ENCODE measurements at regions not wholly inside any gene's neighbourhood (a gene's known extent, or its start where the extent isn't known, plus 50 kb on each side); places are given as distances from the start of the nearest gene placed in this dataset.
"Not testable (repeated sequence)": the region's sequence is repeated elsewhere in the genome, so short reads cannot be mapped to it uniquely, and the experiment has no call there.

DNA sequence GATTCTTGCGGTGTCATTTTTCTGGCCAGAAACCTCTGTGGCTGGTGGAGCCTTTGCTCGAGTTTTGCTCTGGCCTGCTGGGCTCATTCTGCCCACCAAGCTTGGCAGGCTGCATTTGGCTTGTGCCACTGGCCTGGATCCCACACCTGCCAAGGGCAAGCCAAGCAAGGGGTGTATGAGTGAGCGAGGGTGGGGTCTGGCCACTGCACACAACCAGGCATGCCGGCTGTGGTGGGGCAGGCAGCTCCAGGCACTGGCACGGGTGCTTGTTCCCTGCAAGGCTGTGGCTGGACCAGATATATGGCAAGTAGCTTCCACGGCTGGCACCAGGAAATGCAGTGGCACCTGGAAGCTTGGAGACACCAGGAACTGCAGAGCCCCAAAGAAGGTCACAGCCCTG lies 68.6 kb upstream of the PPP3CA start:
- no peak for DNase-seq

DNA sequence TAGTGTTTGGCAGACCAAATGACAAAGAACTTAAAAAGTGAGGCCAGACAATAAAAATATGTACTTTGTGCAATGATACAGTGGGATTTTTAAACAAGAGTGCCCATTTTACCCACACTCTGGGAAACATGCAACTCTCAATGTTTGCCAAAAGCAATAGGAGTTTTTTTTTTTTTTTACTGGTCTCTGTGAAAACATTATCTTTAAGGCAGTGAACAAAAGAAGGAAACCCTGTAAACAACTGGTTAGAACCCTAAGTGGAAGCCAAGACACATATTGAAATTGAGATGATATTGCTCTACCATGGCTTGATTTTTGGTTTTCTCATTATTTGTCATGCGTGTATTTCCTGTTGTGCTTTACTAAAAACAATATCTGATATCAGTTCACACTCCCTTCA lies 67.2 kb upstream of the PPP3CA start:
- DNase-seq, result no peak

- no peak for DNase-seq
Observed at GRCh38 chr4:101411926-101412325, 64.6 kb upstream of the PPP3CA start.

GRCh38 chr4:101411281-101411910 lies 64.1 kb upstream of the PPP3CA start:
- not testable (repeated sequence) for DNase-seq

DNA sequence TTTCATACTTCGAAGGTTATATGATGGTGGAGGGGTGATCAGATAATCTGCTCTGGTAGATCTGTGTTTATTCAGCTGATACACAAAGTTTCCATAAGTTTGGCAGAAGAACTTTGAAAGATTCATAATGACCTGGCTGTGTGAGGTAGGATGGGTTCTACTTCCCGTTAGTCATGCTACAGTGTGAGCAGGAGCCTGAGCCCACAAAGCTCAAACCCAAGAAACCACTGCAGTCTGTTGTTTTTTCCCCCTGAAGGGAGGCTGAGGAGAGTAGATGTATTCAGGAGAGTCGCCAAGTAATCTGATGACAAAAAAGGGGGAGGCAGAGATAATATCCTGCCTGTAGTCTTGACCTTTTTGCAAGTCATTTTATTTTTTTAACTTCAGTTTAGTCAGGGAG lies 52.8 kb upstream of the PPP3CA start:
- no peak for DNase-seq

- DNase-seq, result no peak
Observed at GRCh38 chr4:101398807-101399206, 51.5 kb upstream of the PPP3CA start.
